NCI-H2196 treated with DMSO at 0.1 percent for 48 hours (cell line): ENCODE measurements at regions not wholly inside any gene's neighbourhood (a gene's known extent, or its start where the extent isn't known, plus 50 kb on each side); places are given as distances from the start of the nearest gene placed in this dataset.

ENCODE experiments used
- DNase-seq: peaks from one replicate; lab custom pipeline; 2025; ENCODE audit not compliant: unreplicated experiment; lab: John Stamatoyannopoulos, UW

DNA sequence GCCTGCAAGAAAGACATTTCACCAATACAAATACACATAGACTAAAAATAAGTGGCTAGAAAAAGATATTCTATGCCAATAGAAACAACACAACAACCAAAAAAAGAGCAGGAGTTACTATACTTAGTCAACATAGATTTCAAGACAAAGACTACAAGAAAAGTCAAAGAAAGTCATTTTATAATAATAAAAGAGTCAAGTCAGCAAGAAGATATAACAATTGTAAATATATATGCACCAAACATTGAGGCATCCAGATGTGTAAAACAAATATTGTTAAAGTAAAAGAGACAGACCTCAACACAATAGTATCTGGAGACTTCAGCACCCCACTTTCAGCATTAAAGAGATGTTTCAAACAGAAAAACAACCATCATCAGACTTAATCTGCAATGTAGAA lies 104.6 kb downstream of the AMY1C start:
- DNase-seq, result no peak

GRCh38 chr1:103859721-103860120 lies 110.0 kb downstream of the AMY1C start:
- no peak for DNase-seq

- DNase-seq, result no peak
These were observed 149.1 kb downstream of the AMY1C start for GRCh38 chr1:103898576-103899345.

- DNase-seq, result no peak
These were observed 150.3 kb downstream of the AMY1C start for GRCh38 chr1:103900005-103900404.

GRCh38 chr1:103901072-103901471 lies 151.4 kb downstream of the AMY1C start:
- DNase-seq, result no peak

DNA sequence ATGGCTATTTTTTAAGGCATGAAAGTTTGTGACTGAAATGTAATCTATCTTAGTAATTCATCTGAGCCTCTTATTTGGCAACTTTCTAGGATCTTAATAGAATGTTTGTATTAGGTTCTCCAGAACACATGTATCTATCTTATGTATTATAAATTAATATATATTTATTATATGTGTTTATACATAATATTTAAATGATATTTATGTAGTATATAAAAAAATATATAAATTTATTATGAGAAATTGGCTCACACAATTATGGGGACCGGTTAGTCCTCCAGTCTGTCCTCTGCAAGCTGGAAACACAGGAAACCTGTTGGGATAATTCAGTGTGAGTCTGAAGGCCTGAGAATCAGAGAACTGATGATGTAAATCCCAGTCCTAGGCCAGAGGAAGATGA lies 155.7 kb downstream of the AMY1C start:
- no peak for DNase-seq

DNA sequence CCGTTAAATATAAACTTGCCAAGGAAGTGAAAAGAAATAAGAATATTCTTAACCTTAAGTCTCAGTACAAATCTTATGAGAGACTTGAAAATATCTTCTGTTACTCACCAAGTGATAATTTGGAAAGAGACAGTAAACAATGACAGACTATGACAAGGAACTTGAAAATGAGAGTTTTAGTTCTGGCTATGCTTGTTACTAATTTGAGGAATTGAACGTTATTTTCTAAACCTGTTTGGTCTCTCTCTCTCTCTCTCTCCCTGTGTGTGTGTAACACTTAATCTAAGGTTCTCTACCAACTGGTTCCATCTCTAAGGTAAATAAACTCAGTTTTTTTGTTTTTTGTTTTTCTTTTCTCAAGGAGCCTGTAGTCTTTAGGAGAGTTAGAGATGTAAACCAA lies 161.8 kb downstream of the AMY1C start:
- no peak for DNase-seq

GRCh38 chr1:103917795-103918194 lies 168.1 kb downstream of the AMY1C start:
- no peak for DNase-seq

- DNase-seq, result no peak
These were observed 182.2 kb downstream of the AMY1C start for GRCh38 chr1:103931891-103932290.

- DNase-seq, result no peak
These were observed 188.2 kb downstream of the AMY1C start for GRCh38 chr1:103937763-103938357.

DNA sequence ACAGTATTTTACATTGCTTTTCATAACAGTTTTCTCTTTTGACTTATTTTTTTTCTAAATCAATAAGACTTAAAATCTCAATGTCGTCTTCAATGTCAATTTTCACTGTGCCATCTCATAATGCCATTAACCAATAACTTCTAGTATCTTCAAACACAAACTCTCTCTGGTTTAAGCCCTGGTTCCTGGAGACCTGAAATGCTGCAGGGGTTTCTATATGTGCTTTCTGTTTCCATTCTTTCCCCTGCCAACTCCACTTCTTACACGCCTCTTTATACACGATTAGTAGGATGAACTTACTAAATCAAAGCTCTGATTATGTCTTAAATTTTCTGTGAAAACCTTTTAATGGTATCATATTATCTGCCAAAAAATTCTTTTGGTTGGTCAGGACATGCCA lies 191.4 kb downstream of the AMY1C start:
- no peak for DNase-seq

DNA sequence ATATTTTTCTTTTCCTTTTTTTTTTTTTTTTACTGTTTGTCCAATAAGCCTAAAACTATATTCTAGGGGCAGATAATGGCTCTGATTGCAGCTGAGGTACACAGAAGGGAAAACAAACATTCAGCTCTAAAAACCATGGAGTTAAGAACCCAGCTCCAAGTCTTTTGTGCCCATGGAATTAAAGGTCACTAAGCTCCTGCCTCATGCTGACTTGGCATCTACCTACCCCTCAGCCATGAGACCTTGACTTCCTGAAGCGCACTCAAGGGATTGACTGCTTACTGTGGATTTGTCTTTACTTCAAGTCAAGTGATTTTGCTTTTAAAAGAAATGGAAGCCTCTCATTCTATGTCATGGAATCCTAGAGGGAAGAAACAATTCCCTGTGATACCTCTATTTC lies 192.3 kb downstream of the AMY1C start:
- DNase-seq, result no peak

GRCh38 chr1:103945774-103946173 lies 196.1 kb downstream of the AMY1C start:
- no peak for DNase-seq

DNA sequence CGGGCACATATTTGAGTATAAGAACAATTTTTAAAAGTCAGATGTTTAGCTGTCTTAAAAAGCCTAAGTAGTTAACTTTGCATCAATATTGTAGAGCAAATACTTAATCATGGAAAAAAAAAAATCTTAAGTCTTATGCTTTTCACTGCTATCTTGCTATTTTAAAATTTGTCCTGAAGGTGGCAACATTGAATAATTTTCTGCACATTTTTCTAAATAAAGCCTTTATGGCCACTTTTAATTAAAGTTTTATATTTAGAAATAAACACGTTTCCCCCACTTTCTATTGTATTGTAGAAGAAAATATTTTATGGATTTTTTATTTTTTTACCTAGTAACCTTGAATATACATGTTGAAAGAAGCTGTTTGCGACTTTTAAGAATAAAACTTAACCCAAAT lies 198.8 kb downstream of the AMY1C start:
- no peak for DNase-seq

DNA sequence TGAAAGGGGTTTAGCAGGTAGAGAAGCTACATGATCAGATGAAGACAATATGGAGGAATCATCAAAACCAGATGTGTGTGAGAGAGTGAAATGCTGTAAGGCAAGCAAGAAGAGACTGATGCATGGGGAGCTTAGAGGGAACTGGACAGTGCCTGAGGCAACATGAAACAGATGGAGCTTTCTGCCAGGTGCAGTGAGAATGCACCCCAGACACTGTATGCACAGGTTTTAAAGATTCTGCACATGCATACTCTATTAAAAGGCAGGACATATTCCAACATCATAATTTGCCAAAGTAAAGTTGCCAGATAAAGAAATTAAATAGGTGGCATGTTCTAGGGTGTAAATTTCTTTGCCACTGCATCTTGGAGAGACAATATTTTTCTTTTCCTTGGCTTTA lies 200.1 kb downstream of the AMY1C start:
- no peak for DNase-seq

- no peak for DNase-seq
These were observed 203.7 kb downstream of the AMY1C start for GRCh38 chr1:103953386-103953785.

- DNase-seq, result no peak
These were observed 209.0 kb downstream of the AMY1C start for GRCh38 chr1:103958699-103959098.

- DNase-seq, result no peak
These were observed 209.9 kb downstream of the AMY1C start for GRCh38 chr1:103959565-103959964.

DNA sequence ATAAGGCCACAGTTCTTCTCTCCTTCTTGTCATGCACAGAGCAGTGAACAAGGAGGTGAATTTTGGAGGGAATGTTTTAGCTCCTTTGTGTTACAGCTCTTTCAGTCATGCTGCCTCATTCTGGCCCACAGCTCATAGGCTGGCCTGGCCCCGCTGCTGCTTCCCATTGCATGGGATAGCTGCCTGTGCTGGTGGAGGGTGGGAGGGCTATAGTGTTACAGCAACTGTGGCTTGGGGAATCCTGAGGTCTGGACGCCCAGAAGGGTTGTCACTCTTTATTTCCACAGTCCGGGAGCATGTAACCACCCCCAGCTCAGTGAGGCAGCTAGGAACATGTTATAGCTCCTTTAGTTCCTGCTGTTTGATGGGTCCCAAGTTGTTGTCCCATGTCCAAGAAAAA lies 210.3 kb downstream of the AMY1C start:
- no peak for DNase-seq

DNA sequence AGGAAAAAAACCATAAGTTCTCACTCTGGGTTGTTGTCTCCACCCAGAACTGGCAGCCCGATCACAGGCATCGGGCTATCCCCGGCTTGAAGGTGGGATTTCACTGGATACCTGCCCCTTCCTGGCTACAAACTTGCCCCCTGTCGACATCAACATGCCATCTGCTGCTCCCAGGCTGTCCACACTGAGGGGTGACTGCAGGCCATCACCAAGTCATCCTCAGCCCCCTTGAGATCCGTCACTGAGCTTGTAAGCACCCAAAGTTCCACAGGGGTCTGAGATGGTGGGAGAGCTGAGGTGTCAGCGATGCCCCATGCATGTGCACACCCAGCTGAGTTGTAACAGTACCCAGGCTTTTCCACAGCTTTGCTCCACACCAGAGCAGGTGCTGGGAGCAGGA lies 211.0 kb downstream of the AMY1C start:
- DNase-seq, result no peak

DNA sequence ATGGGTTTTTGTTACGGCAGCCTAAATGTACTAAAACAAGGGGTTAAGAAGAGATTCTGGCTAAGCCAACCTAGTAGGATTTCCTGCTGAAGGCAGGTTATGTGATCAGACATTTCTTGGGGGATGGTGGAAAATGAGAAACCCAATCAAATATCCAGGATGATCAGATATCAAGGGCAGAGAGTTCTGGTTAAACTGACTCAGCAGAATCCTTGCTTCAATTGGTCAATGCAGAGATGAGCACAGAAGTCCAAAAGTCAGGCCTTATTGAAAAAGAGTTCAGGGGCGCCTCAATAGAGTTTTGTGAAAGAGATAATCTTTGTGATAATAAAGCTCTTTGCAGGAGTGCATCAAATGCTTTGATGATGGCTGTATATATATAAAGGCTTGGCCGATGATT lies 237.1 kb downstream of the AMY1C start:
- no peak for DNase-seq

- no peak for DNase-seq
These were observed 247.9 kb downstream of the AMY1C start for GRCh38 chr1:103997631-103998030.
